HepG2 (cell line): ENCODE measurements at regions not wholly inside any gene's neighbourhood (a gene's known extent, or its start where the extent isn't known, plus 50 kb on each side); places are given as distances from the start of the nearest gene placed in this dataset.

Experiments used
- DNMT1 ChIP-seq: sonication (generic); formaldehyde crosslinking; IDR thresholded peaks from 2 replicates; pipeline ENCODE4 v1.5.1; 2020; ENCODE audit warnings: mild to moderate bottlenecking, missing genetic modification reagents
- ZNF687 ChIP-seq: sonication (generic); formaldehyde crosslinking; IDR thresholded peaks from 2 replicates; pipeline ENCODE4 v1.5.1; 2020; ENCODE audit warnings: mild to moderate bottlenecking, missing genetic modification reagents, moderate library complexity

- TF ChIP-seq DNMT1 = no peak
- no peak for TF ChIP-seq ZNF687 (CRISPR knock-in tag)
These were observed 445.8 kb downstream of the ANKRD50 start for GRCh38 chr4:124266721-124267120.
